HEK293 (cell line): ENCODE measurements at regions not wholly inside any gene's neighbourhood (a gene's known extent, or its start where the extent isn't known, plus 50 kb on each side); places are given as distances from the start of the nearest gene placed in this dataset.

Experiments
- CTCF ChIA-PET: fragments of 350-600 bp; formaldehyde crosslinking; extraction: SDS; loops from one replicate; lab custom pipeline; 2021; ENCODE audit warnings: antibody characterized with exemption; lab: Yijun Ruan, JAX
- POLR2A ChIA-PET: fragments of 300-600 bp; formaldehyde crosslinking; extraction: SDS; loops from one replicate; lab custom pipeline; 2020; ENCODE audit warnings: antibody characterized with exemption, inconsistent platforms; lab: Yijun Ruan, JAX
- H3K27ac ChIP-seq: fragments of 200-500 bp; sonication (Bioruptor generic); 2 replicates; pipeline ENCODE4 v1.5.1; 2014; ENCODE audit warnings: low read depth, low read length, control low read depth, inconsistent platforms; ENCODE audit errors: extremely low read depth
- H3K36me3 ChIP-seq, 2 experiments: fragments of 200-500 bp in 1 of 2; sonication (Bioruptor generic) in 1 of 2; 1 replicate in 1 of 2; 2 replicates in 1 of 2; pipeline ENCODE4 v1.5.1; 2014 to 2017; ENCODE audit warnings: inconsistent platforms in 2 of 2, low read length in 2 of 2; ENCODE audit not compliant: control insufficient read depth in 2 of 2, insufficient read depth in 1 of 2
- H3K4me1 ChIP-seq: fragments of 200-500 bp; sonication (Bioruptor generic); 2 replicates; pipeline ENCODE4 v1.5.1; 2014; ENCODE audit warnings: mild to moderate bottlenecking, low read length, inconsistent platforms; ENCODE audit not compliant: control insufficient read depth, insufficient read depth
- H3K4me3 ChIP-seq: 2 replicates; pipeline ENCODE4 v1.5.1; 2011; ENCODE audit warnings: low read depth, mild to moderate bottlenecking, control low read depth, low read length, moderate library complexity
- H3K9me3 ChIP-seq: fragments of 200-500 bp; sonication (Bioruptor generic); 2 replicates; pipeline ENCODE4 v1.5.1; 2014; ENCODE audit warnings: low read depth, low read length, inconsistent platforms; ENCODE audit not compliant: control insufficient read depth, insufficient read depth
- EGR2 ChIP-seq: fragments of 450-650 bp; formaldehyde crosslinking; IDR thresholded peaks from 2 replicates; pipeline ENCODE4 v1.5.1; 2016; ENCODE audit warnings: low read depth, missing biosample characterization, missing genetic modification characterization
- INSM2 ChIP-seq: fragments of 450-650 bp; formaldehyde crosslinking; IDR thresholded peaks from 2 replicates; pipeline ENCODE4 v1.5.1; 2016; ENCODE audit warnings: missing biosample characterization, missing genetic modification characterization
- PRDM2 ChIP-seq: fragments of 450-650 bp; formaldehyde crosslinking; IDR thresholded peaks from 2 replicates; pipeline ENCODE4 v1.5.1; 2016; ENCODE audit warnings: missing biosample characterization, missing genetic modification characterization, borderline replicate concordance
- ZBTB26 ChIP-seq: fragments of 450-650 bp; formaldehyde crosslinking; optimal IDR thresholded peaks from 2 replicates; pipeline ENCODE3; 2016; ENCODE audit warnings: missing biosample characterization, mild to moderate bottlenecking, missing genetic modification characterization
- ZBTB49 ChIP-seq: fragments of 450-650 bp; formaldehyde crosslinking; IDR thresholded peaks from 2 replicates; pipeline ENCODE4 v1.5.1; 2016; ENCODE audit warnings: missing biosample characterization, missing genetic modification characterization, low read depth
- ZBTB6 ChIP-seq: fragments of 450-650 bp; formaldehyde crosslinking; IDR thresholded peaks from 2 replicates; pipeline ENCODE4 v1.5.1; 2017; ENCODE audit warnings: missing biosample characterization, missing genetic modification characterization
- ZNF121 ChIP-seq: fragments of 450-650 bp; formaldehyde crosslinking; IDR thresholded peaks from 2 replicates; pipeline ENCODE4 v1.5.1; 2016; ENCODE audit warnings: missing biosample characterization, missing genetic modification characterization
- ZNF146 ChIP-seq: fragments of 450-650 bp; formaldehyde crosslinking; IDR thresholded peaks from 2 replicates; pipeline ENCODE4 v1.5.1; 2016; ENCODE audit warnings: missing biosample characterization, missing genetic modification characterization
- ZNF157 ChIP-seq: fragments of 450-650 bp; formaldehyde crosslinking; IDR thresholded peaks from 2 replicates; pipeline ENCODE4 v1.5.1; 2016; ENCODE audit warnings: missing biosample characterization, missing genetic modification characterization
- ZNF175 ChIP-seq: fragments of 450-650 bp; formaldehyde crosslinking; IDR thresholded peaks from 2 replicates; pipeline ENCODE4 v1.5.1; 2016; ENCODE audit warnings: missing biosample characterization, missing genetic modification characterization
- ZNF24 ChIP-seq: fragments of 450-650 bp; formaldehyde crosslinking; IDR thresholded peaks from 2 replicates; pipeline ENCODE4 v1.5.1; 2016; ENCODE audit warnings: missing biosample characterization, missing genetic modification characterization
- ZNF366 ChIP-seq: fragments of 450-650 bp; formaldehyde crosslinking; conservative IDR thresholded peaks from 2 replicates; pipeline ENCODE4 v1.5.1; 2016; ENCODE audit warnings: missing biosample characterization, missing genetic modification characterization
- ZNF449 ChIP-seq: fragments of 450-650 bp; formaldehyde crosslinking; IDR thresholded peaks from 2 replicates; pipeline ENCODE4 v1.5.1; 2017; ENCODE audit warnings: missing biosample characterization, mild to moderate bottlenecking, missing genetic modification characterization, moderate library complexity
- ZNF501 ChIP-seq: fragments of 450-650 bp; formaldehyde crosslinking; IDR thresholded peaks from 2 replicates; pipeline ENCODE4 v1.5.1; 2016; ENCODE audit warnings: missing biosample characterization, missing genetic modification characterization
- ZNF561 ChIP-seq: fragments of 450-650 bp; IDR thresholded peaks from 2 replicates; pipeline ENCODE4 v1.5.1; 2018; ENCODE audit warnings: missing biosample characterization, missing genetic modification characterization, borderline replicate concordance
- ZNF585B ChIP-seq: fragments of 450-650 bp; formaldehyde crosslinking; IDR thresholded peaks from 2 replicates; pipeline ENCODE4 v1.5.1; 2016; ENCODE audit warnings: missing biosample characterization, missing genetic modification characterization
- ZNF768 ChIP-seq: fragments of 450-650 bp; formaldehyde crosslinking; IDR thresholded peaks from 2 replicates; pipeline ENCODE4 v1.5.1; 2018; ENCODE audit warnings: missing biosample characterization, mild to moderate bottlenecking, missing genetic modification characterization
- ZNF837 ChIP-seq: fragments of 450-650 bp; formaldehyde crosslinking; IDR thresholded peaks from 2 replicates; pipeline ENCODE4 v1.5.1; 2016; ENCODE audit warnings: missing biosample characterization, missing genetic modification characterization

GRCh38 chr1:221411283-221411682 is 330.6 kb downstream of the DUSP10 start:
- Histone ChIP-seq H3K9me3 (no peaks in the 10 kb centered on the region), H3K27ac (no peak overlapping the region), H3K4me1 (no peaks in the 10 kb centered on the region), H3K4me3 (no peak overlapping the region), H3K36me3 (no peaks in the 10 kb centered on the region)
- TF ChIP-seq ZBTB6 (tag by site-specific recombination) (no peak), PRDM2 (tag by site-specific recombination) (no peak), ZBTB49 (tag by site-specific recombination) (no peak), ZNF561 (no peak), ZNF175 (no peak), ZNF121 (tag by site-specific recombination) (no peak), ZNF501 (tag by site-specific recombination) (no peak), ZNF157 (tag by site-specific recombination) (no peak), ZNF837 (no peak), ZNF24 (tag by site-specific recombination) (no peak), ZBTB26 (no peak), INSM2 (no peak), ZNF366 (tag by site-specific recombination) (no peak), ZNF585B (no peak), ZNF768 (tag by site-specific recombination) (no peak), ZNF146 (no peak), ZNF449 (tag by site-specific recombination) (no peak), EGR2 (tag by site-specific recombination) (no peak)
- POLR2A ChIA-PET, result no interaction called here
- CTCF ChIA-PET, result no interaction called here
